ENCODE measurements at regions not wholly inside any gene's neighbourhood (a gene's known extent, or its start where the extent isn't known, plus 50 kb on each side); places are given as distances from the start of the nearest gene placed in this dataset.
"Not testable (repeated sequence)": the region's sequence is repeated elsewhere in the genome, so short reads cannot be mapped to it uniquely, and the experiment has no call there.

GRCh38 chr2:118371515-118371914 lies 283.2 kb downstream of the INSIG2 start:
- H3K4me3 Mint-ChIP-seq: no peak overlapping the region
- peaks cover 3% of the 10 kb centered on the region for H3K27me3 Mint-ChIP-seq (ENCODE audit: low read depth)
- H3K36me3 Mint-ChIP-seq (ENCODE audit: low read depth): no peaks in the 10 kb centered on the region
- no peak for ATAC-seq
- no peaks in the 10 kb centered on the region for H3K9me3 Mint-ChIP-seq (ENCODE audit: insufficient read depth)
- no peak overlapping the region for H3K27ac Mint-ChIP-seq
- ChIA-PET CTCF (interaction anchor here (1.4 kb wide), 1 partner anchor 484 kb away, joined by 3 read pairs; no protein-coding TSS in a partner anchor), POLR2A (no interaction called here)
- no peak for DNase-seq
- no peaks in the 10 kb centered on the region for H3K4me1 Mint-ChIP-seq (ENCODE audit: low read depth)

- POLR2A ChIA-PET: interaction anchor here (1.3 kb wide), 1 partner anchor 9 kb away, joined by 3 read pairs; no protein-coding TSS in a partner anchor
- H3K36me3 Mint-ChIP-seq (ENCODE audit: low read depth); H3K4me3 Mint-ChIP-seq; DNase-seq; H3K27ac Mint-ChIP-seq; CTCF ChIA-PET; H3K4me1 Mint-ChIP-seq (ENCODE audit: low read depth); H3K27me3 Mint-ChIP-seq (ENCODE audit: low read depth); H3K9me3 Mint-ChIP-seq (ENCODE audit: insufficient read depth); ATAC-seq: not testable (repeated sequence)
Measured at GRCh38 chr2:118369521-118369920, 281.2 kb downstream of the INSIG2 start.

GRCh38 chr2:118363604-118364003 lies 275.3 kb downstream of the INSIG2 start:
- Mint-ChIP-seq H3K27me3 (ENCODE audit: low read depth) (peaks cover 4% of the 10 kb centered on the region), H3K36me3 (ENCODE audit: low read depth) (no peaks in the 10 kb centered on the region), H3K27ac (no peak overlapping the region), H3K9me3 (ENCODE audit: insufficient read depth) (no peaks in the 10 kb centered on the region), H3K4me3 (no peak overlapping the region), H3K4me1 (ENCODE audit: low read depth) (no peaks in the 10 kb centered on the region)
- ChIA-PET POLR2A (no interaction called here), CTCF (no interaction called here)
- no peak for ATAC-seq
- no peak for DNase-seq

GRCh38 chr2:118356051-118356450 lies 267.8 kb downstream of the INSIG2 start:
- H3K4me3 Mint-ChIP-seq: no peak overlapping the region
- no peak for DNase-seq
- peaks cover 7% of the 10 kb centered on the region for H3K27me3 Mint-ChIP-seq (ENCODE audit: low read depth)
- no peaks in the 10 kb centered on the region for H3K9me3 Mint-ChIP-seq (ENCODE audit: insufficient read depth)
- no peaks in the 10 kb centered on the region for H3K4me1 Mint-ChIP-seq (ENCODE audit: low read depth)
- no peak for ATAC-seq
- CTCF ChIA-PET: no interaction called here
- POLR2A ChIA-PET: no interaction called here
- no peak overlapping the region for H3K27ac Mint-ChIP-seq
- H3K36me3 Mint-ChIP-seq (ENCODE audit: low read depth): no peaks in the 10 kb centered on the region

- POLR2A ChIA-PET: no interaction called here
- Mint-ChIP-seq H3K27me3 (ENCODE audit: low read depth) (peaks cover 7% of the 10 kb centered on the region), H3K4me1 (ENCODE audit: low read depth) (no peaks in the 10 kb centered on the region), H3K27ac (no peak overlapping the region), H3K36me3 (ENCODE audit: low read depth) (no peaks in the 10 kb centered on the region), H3K4me3 (no peak overlapping the region), H3K9me3 (ENCODE audit: insufficient read depth) (no peaks in the 10 kb centered on the region)
- CTCF ChIA-PET: no interaction called here
- DNase-seq (no peak), ATAC-seq (no peak)
Measured at GRCh38 chr2:118351796-118352195, 263.5 kb downstream of the INSIG2 start.

GRCh38 chr2:118350621-118351020 lies 262.4 kb downstream of the INSIG2 start:
- no peak overlapping the region for H3K27ac Mint-ChIP-seq
- no peaks in the 10 kb centered on the region for H3K4me1 Mint-ChIP-seq (ENCODE audit: low read depth)
- CTCF ChIA-PET: no interaction called here
- no peak for ATAC-seq
- DNase-seq: no peak
- no peak overlapping the region for H3K4me3 Mint-ChIP-seq
- H3K27me3 Mint-ChIP-seq (ENCODE audit: low read depth): peaks cover 7% of the 10 kb centered on the region
- no peaks in the 10 kb centered on the region for H3K9me3 Mint-ChIP-seq (ENCODE audit: insufficient read depth)
- H3K36me3 Mint-ChIP-seq (ENCODE audit: low read depth): no peaks in the 10 kb centered on the region
- POLR2A ChIA-PET: no interaction called here

- ChIA-PET CTCF (no interaction called here), POLR2A (no interaction called here)
- no peak overlapping the region for H3K27ac Mint-ChIP-seq
- H3K4me1 Mint-ChIP-seq (ENCODE audit: low read depth): no peaks in the 10 kb centered on the region
- no peaks in the 10 kb centered on the region for H3K9me3 Mint-ChIP-seq (ENCODE audit: insufficient read depth)
- H3K4me3 Mint-ChIP-seq: no peak overlapping the region
- H3K27me3 Mint-ChIP-seq (ENCODE audit: low read depth): peaks cover 7% of the 10 kb centered on the region
- no peaks in the 10 kb centered on the region for H3K36me3 Mint-ChIP-seq (ENCODE audit: low read depth)
- DNase-seq: no peak
- ATAC-seq: no peak
Measured at GRCh38 chr2:118349365-118349764, 261.1 kb downstream of the INSIG2 start.

- no peaks in the 10 kb centered on the region for H3K36me3 Mint-ChIP-seq (ENCODE audit: low read depth)
- H3K9me3 Mint-ChIP-seq (ENCODE audit: insufficient read depth): no peaks in the 10 kb centered on the region
- POLR2A ChIA-PET: no interaction called here
- no peaks in the 10 kb centered on the region for H3K4me1 Mint-ChIP-seq (ENCODE audit: low read depth)
- no peak overlapping the region for H3K27ac Mint-ChIP-seq
- H3K4me3 Mint-ChIP-seq: no peak overlapping the region
- ATAC-seq (no peak), DNase-seq (no peak)
- H3K27me3 Mint-ChIP-seq (ENCODE audit: low read depth): peaks cover 7% of the 10 kb centered on the region
- CTCF ChIA-PET: no interaction called here
Measured at GRCh38 chr2:118348380-118349034, 260.2 kb downstream of the INSIG2 start.

GRCh38 chr2:118345465-118345864 lies 257.2 kb downstream of the INSIG2 start:
- DNase-seq (no peak), ATAC-seq (no peak)
- Mint-ChIP-seq H3K4me3 (no peak overlapping the region), H3K27me3 (ENCODE audit: low read depth) (peaks cover 5% of the 10 kb centered on the region), H3K36me3 (ENCODE audit: low read depth) (no peaks in the 10 kb centered on the region), H3K9me3 (ENCODE audit: insufficient read depth) (no peaks in the 10 kb centered on the region), H3K27ac (no peak overlapping the region), H3K4me1 (ENCODE audit: low read depth) (no peaks in the 10 kb centered on the region)
- ChIA-PET CTCF (no interaction called here), POLR2A (no interaction called here)

- H3K9me3 Mint-ChIP-seq (ENCODE audit: insufficient read depth): peaks cover 5% of the 10 kb centered on the region
- no peak overlapping the region for H3K27ac Mint-ChIP-seq
- peaks cover 3% of the 10 kb centered on the region for H3K27me3 Mint-ChIP-seq (ENCODE audit: low read depth)
- no peak for ATAC-seq
- no peaks in the 10 kb centered on the region for H3K4me1 Mint-ChIP-seq (ENCODE audit: low read depth)
- no peaks in the 10 kb centered on the region for H3K36me3 Mint-ChIP-seq (ENCODE audit: low read depth)
- ChIA-PET POLR2A (no interaction called here), CTCF (no interaction called here)
- no peak for DNase-seq
- H3K4me3 Mint-ChIP-seq: no peak overlapping the region
Measured at GRCh38 chr2:118340103-118340502, 251.8 kb downstream of the INSIG2 start.

- no peaks in the 10 kb centered on the region for H3K4me1 Mint-ChIP-seq (ENCODE audit: low read depth)
- ATAC-seq: no peak
- DNase-seq: no peak
- CTCF ChIA-PET: no interaction called here
- H3K9me3 Mint-ChIP-seq (ENCODE audit: insufficient read depth): peaks cover 5% of the 10 kb centered on the region
- no peak overlapping the region for H3K4me3 Mint-ChIP-seq
- H3K36me3 Mint-ChIP-seq (ENCODE audit: low read depth): no peaks in the 10 kb centered on the region
- no peak overlapping the region for H3K27ac Mint-ChIP-seq
- H3K27me3 Mint-ChIP-seq (ENCODE audit: low read depth): peaks cover 3% of the 10 kb centered on the region
- POLR2A ChIA-PET: no interaction called here
Measured at GRCh38 chr2:118339386-118339785, 251.1 kb downstream of the INSIG2 start.

- no peak for DNase-seq
- ATAC-seq: no peak
- CTCF ChIA-PET: no interaction called here
- Mint-ChIP-seq H3K27ac (no peak overlapping the region), H3K27me3 (ENCODE audit: low read depth) (peaks cover 11% of the 10 kb centered on the region), H3K36me3 (ENCODE audit: low read depth) (no peaks in the 10 kb centered on the region), H3K9me3 (ENCODE audit: insufficient read depth) (no peaks in the 10 kb centered on the region), H3K4me1 (ENCODE audit: low read depth) (no peaks in the 10 kb centered on the region), H3K4me3 (no peak overlapping the region)
- POLR2A ChIA-PET: no interaction called here
Measured at GRCh38 chr2:118333664-118334063, 245.4 kb downstream of the INSIG2 start.

- peaks cover 15% of the 10 kb centered on the region for H3K27me3 Mint-ChIP-seq (ENCODE audit: low read depth)
- ATAC-seq (no peak), DNase-seq (no peak)
- POLR2A ChIA-PET: interaction anchor here (1.2 kb wide), 1 partner anchor 15 kb away, joined by 3 read pairs; no protein-coding TSS in a partner anchor
- no peak overlapping the region for H3K27ac Mint-ChIP-seq
- no peaks in the 10 kb centered on the region for H3K36me3 Mint-ChIP-seq (ENCODE audit: low read depth)
- no peak overlapping the region for H3K4me3 Mint-ChIP-seq
- CTCF ChIA-PET: no interaction called here
- H3K9me3 Mint-ChIP-seq (ENCODE audit: insufficient read depth): no peaks in the 10 kb centered on the region
- no peaks in the 10 kb centered on the region for H3K4me1 Mint-ChIP-seq (ENCODE audit: low read depth)
Measured at GRCh38 chr2:118325321-118325955, 237.2 kb downstream of the INSIG2 start.
